GM06990 (cell line): ENCODE measurements at regions not wholly inside any gene's neighbourhood (a gene's known extent, or its start where the extent isn't known, plus 50 kb on each side); places are given as distances from the start of the nearest gene placed in this dataset.
A peak's percentile ranks its signal among the peaks of the same experiment; 100 is the strongest.

ENCODE experiments used
- DNase-seq: peaks from one replicate; pipeline ENCODE4 v3.0.0-alpha.2; 2011; ENCODE audit not compliant: insufficient read length; ENCODE audit errors: extremely low read depth
- H3K27me3 ChIP-seq: replicated peaks from 2 replicates; pipeline ENCODE4 v1.6.0; 2011; ENCODE audit warnings: low read length; ENCODE audit not compliant: control insufficient read depth, insufficient read depth
- H3K36me3 ChIP-seq: 2 replicates; pipeline ENCODE4 v1.5.1; 2011; ENCODE audit warnings: low read length; ENCODE audit not compliant: control insufficient read depth, insufficient read depth
- H3K4me3 ChIP-seq: replicated peaks from 2 replicates; pipeline ENCODE4 v1.5.1; 2011; ENCODE audit warnings: low read depth, mild to moderate bottlenecking, control low read depth, low read length
- CTCF ChIP-seq: IDR thresholded peaks from 2 replicates; pipeline ENCODE4 v1.5.1; 2011; ENCODE audit warnings: low read length, control low read depth, mild to moderate bottlenecking, inconsistent platforms; ENCODE audit not compliant: insufficient read depth, poor library complexity, severe bottlenecking

- no peaks in the 10 kb centered on the region for H3K27me3 ChIP-seq
- H3K4me3 ChIP-seq = no peak overlapping the region
- H3K36me3 ChIP-seq = no peaks in the 10 kb centered on the region
- no peak for DNase-seq
- no peak for TF ChIP-seq CTCF
Measured at GRCh38 chr5:145362266-145362665, 472.9 kb downstream of the PRELID2 start.

GRCh38 chr5:145360936-145361335 is 474.2 kb downstream of the PRELID2 start:
- H3K4me3 ChIP-seq = no peak overlapping the region
- no peaks in the 10 kb centered on the region for H3K27me3 ChIP-seq
- no peak for TF ChIP-seq CTCF
- no peak for DNase-seq
- H3K36me3 ChIP-seq = no peaks in the 10 kb centered on the region

- no peaks in the 10 kb centered on the region for H3K27me3 ChIP-seq
- H3K36me3 ChIP-seq = no peaks in the 10 kb centered on the region
- H3K4me3 ChIP-seq = no peak overlapping the region
- TF ChIP-seq CTCF = no peak
- DNase-seq = no peak
Measured at GRCh38 chr5:145350513-145350912, 484.6 kb downstream of the PRELID2 start.

- no peak overlapping the region for H3K4me3 ChIP-seq
- no peak for DNase-seq
- H3K27me3 ChIP-seq = no peaks in the 10 kb centered on the region
- peak; percentile 55 for TF ChIP-seq CTCF
- no peaks in the 10 kb centered on the region for H3K36me3 ChIP-seq
Measured at GRCh38 chr5:145347026-145347616, 488.0 kb downstream of the PRELID2 start.

GRCh38 chr5:145345511-145346287 is 489.4 kb downstream of the PRELID2 start:
- no peak for DNase-seq
- no peak for TF ChIP-seq CTCF
- no peaks in the 10 kb centered on the region for H3K27me3 ChIP-seq
- H3K36me3 ChIP-seq = no peaks in the 10 kb centered on the region
- no peak overlapping the region for H3K4me3 ChIP-seq
